ENCODE measurements at regions not wholly inside any gene's neighbourhood (a gene's known extent, or its start where the extent isn't known, plus 50 kb on each side); places are given as distances from the start of the nearest gene placed in this dataset.

- TF ChIP-seq NFIC (IDR thresholded peaks at IDR 0.05; ENCODE audit: borderline replicate concordance), result no peak
- no peak for TF ChIP-seq CHD2 (IDR thresholded peaks at IDR 0.05; ENCODE audit: low read length, partially characterized antibody)
- TF ChIP-seq RXRA (IDR thresholded peaks at IDR 0.05; ENCODE audit: borderline replicate concordance, low read depth), result no peak
- no peak for TF ChIP-seq REST (IDR thresholded peaks at IDR 0.05; ENCODE audit: low read depth, low read length)
- no peak for TF ChIP-seq ZBTB33 (IDR thresholded peaks at IDR 0.05; ENCODE audit: borderline replicate concordance, low read depth)
- no peak for TF ChIP-seq TAF1 (IDR thresholded peaks at IDR 0.05; ENCODE audit: borderline replicate concordance, low read depth, low read length)
- TF ChIP-seq ELF1 (IDR thresholded peaks at IDR 0.05), result no peak
Measured at GRCh38 chrX:15953801-15954200, 99.2 kb upstream of the AP1S2 start (continued).

- TF ChIP-seq FOXM1 (IDR thresholded peaks at IDR 0.05; ENCODE audit: low read depth) (no peak), PBX3 (IDR thresholded peaks at IDR 0.05) (no peak), POLR2AphosphoS5 (IDR thresholded peaks at IDR 0.05; ENCODE audit: low read depth, low read length) (no peak), REST (IDR thresholded peaks at IDR 0.05; ENCODE audit: low read depth, low read length) (no peak), RAD21 (IDR thresholded peaks at IDR 0.05; ENCODE audit: low read length) (no peak), RXRA (IDR thresholded peaks at IDR 0.05; ENCODE audit: borderline replicate concordance, low read depth) (no peak), MXI1 (IDR thresholded peaks at IDR 0.05; ENCODE audit: low read depth, low read length) (no peak), USF2 (IDR thresholded peaks at IDR 0.05; ENCODE audit: borderline replicate concordance, low read depth, low read length) (no peak), TEAD4 (IDR thresholded peaks at IDR 0.05; ENCODE audit: borderline replicate concordance, insufficient read depth) (no peak), TAF1 (IDR thresholded peaks at IDR 0.05; ENCODE audit: borderline replicate concordance, low read depth, low read length) (no peak), TCF12 (IDR thresholded peaks at IDR 0.05) (no peak), GATA2 (CRISPR knock-in tag; IDR thresholded peaks at IDR 0.05) (no peak)
- H3K4me2 ChIP-seq, result no peak overlapping the region
- no peak overlapping the region for H2AFZ ChIP-seq (ENCODE audit: low read depth)
- ChIA-PET POLR2A (no interaction called here), CTCF (no interaction called here)
- H3K36me3 ChIP-seq (replicated peaks in 1 of 2; ENCODE audit: control insufficient read depth in 1 of 2, insufficient read depth in 2 of 2, low read length in 1 of 2), result no peaks in the 10 kb centered on the region
- H3K4me3 ChIP-seq (ENCODE audit: low read depth in 2 of 2, low read length in 1 of 2), result no peak overlapping the region
- H3K27ac ChIP-seq (ENCODE audit: low read depth in 2 of 2, low read length in 1 of 2), result no peak overlapping the region
- no peaks in the 10 kb centered on the region for H4K20me1 ChIP-seq (ENCODE audit: insufficient read depth)
- H3K9ac ChIP-seq, result no peak overlapping the region
- H3F3A ChIP-seq (replicated peaks; ENCODE audit: insufficient read depth), result peaks cover 2% of the 10 kb centered on the region
- no peaks in the 10 kb centered on the region for H3K9me2 ChIP-seq
- no peaks in the 10 kb centered on the region for H3K9me3 ChIP-seq
- no peaks in the 10 kb centered on the region for H3K79me2 ChIP-seq (ENCODE audit: insufficient read depth)
- no peak for DNase-seq
- 45% methylated on average over 2 of the region's 2 CpGs for WGBS (ENCODE audit: low lambda C conversion rate)
- H3K27me3 ChIP-seq (ENCODE audit: insufficient read depth), result no peaks in the 10 kb centered on the region
- peaks cover 0 to 4% of the 10 kb centered on the region in 2 experiments; a peak in 1 of 4 replicates for H3K4me1 ChIP-seq (ENCODE audit: control insufficient read depth in 1 of 2, insufficient read depth in 2 of 2, low read depth in 1 of 2, low read length in 1 of 2)
Measured at GRCh38 chrX:15952212-15952611, 97.6 kb upstream of the AP1S2 start.
